Calu3 (cell line): ENCODE measurements at regions not wholly inside any gene's neighbourhood (a gene's known extent, or its start where the extent isn't known, plus 50 kb on each side); places are given as distances from the start of the nearest gene placed in this dataset.
"Not testable (repeated sequence)": the region's sequence is repeated elsewhere in the genome, so short reads cannot be mapped to it uniquely, and the experiment has no call there.

ENCODE experiments used
- BruUV-seq: library from RNA; stranded (reverse); fragments of 400-500 nt; replicated peaks from 2 replicates; lab custom pipeline; 2021; lab: Mats Ljungman, UMichigan
- CTCF ChIA-PET: fragments of 300-600 bp; sonication (Branson Sonifier 250); formaldehyde crosslinking; loops from one replicate; lab custom pipeline; 2022; ENCODE audit warnings: antibody characterized with exemption; lab: Charles Lee
- DNase-seq: peaks from one replicate; pipeline ENCODE4 v3.0.0; 2022
- H3K27ac Mint-ChIP-seq: one replicate; pipeline ENCODE4 v1.8.0; 2022; ENCODE audit warnings: mixed read lengths; ENCODE audit not compliant: unreplicated experiment
- H3K27me3 Mint-ChIP-seq: one replicate; pipeline ENCODE4 v1.8.0; 2022; ENCODE audit warnings: mixed read lengths; ENCODE audit not compliant: unreplicated experiment
- H3K36me3 Mint-ChIP-seq: one replicate; pipeline ENCODE4 v1.8.0; 2022; ENCODE audit warnings: mild to moderate bottlenecking, moderate library complexity, mixed read lengths; ENCODE audit not compliant: insufficient read depth, unreplicated experiment
- H3K4me1 Mint-ChIP-seq: one replicate; pipeline ENCODE4 v1.8.0; 2022; ENCODE audit warnings: mild to moderate bottlenecking, low read depth, mixed read lengths; ENCODE audit not compliant: unreplicated experiment
- H3K4me3 Mint-ChIP-seq: one replicate; pipeline ENCODE4 v1.8.0; 2022; ENCODE audit warnings: mild to moderate bottlenecking, low read depth, moderate library complexity, mixed read lengths; ENCODE audit not compliant: unreplicated experiment
- H3K9me3 Mint-ChIP-seq: one replicate; pipeline ENCODE4 v1.8.0; 2022; ENCODE audit warnings: low read depth, mixed read lengths; ENCODE audit not compliant: unreplicated experiment
- intact Hi-C: fragments of 100-400 bp; cut with micrococcal nuclease; formaldehyde crosslinking; loops from one replicate; pipeline ENCODE4 v1.10.0; 2022; ENCODE audit not compliant: unreplicated experiment
- TF ChIP-seq, protein P1 (sequence below): fragments of 200-600 bp; IDR thresholded peaks from one replicate; pipeline ENCODE4 v1.8.0; 2022; ENCODE audit warnings: antibody characterized with exemption; ENCODE audit not compliant: unreplicated experiment

DNA sequence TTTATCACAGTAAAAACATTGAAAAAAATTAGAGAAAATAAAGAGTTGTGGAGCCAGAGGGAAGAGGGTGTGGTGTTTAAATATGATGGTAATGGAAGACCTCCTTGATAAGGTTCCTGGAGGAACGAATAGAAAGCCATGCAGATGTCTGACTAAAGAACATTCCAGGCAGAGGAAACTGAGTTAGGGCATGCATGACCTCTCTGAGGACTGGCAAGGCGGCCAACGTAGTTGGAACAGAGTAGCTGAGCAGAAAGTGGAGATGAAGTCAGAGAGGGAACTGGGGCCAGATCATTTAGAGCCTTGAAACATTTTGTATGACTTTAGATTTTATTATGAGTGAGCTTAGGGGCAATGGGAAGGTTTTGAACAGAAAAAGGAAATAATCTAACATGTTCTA, 377.5 kb downstream of the HLX start:
- intact Hi-C loops, result no loop called here
- CTCF ChIA-PET, result no interaction called here
- BruUV-seq, result no TSS peak
- Mint-ChIP-seq H3K27ac (no peak overlapping the region), H3K9me3 (peaks cover 4% of the 10 kb centered on the region), H3K36me3 (no peaks in the 10 kb centered on the region), H3K27me3 (peaks cover 20% of the 10 kb centered on the region), H3K4me3 (no peak overlapping the region), H3K4me1 (no peaks in the 10 kb centered on the region)
- DNase-seq, result no peak
- TF ChIP-seq, protein P1, sequence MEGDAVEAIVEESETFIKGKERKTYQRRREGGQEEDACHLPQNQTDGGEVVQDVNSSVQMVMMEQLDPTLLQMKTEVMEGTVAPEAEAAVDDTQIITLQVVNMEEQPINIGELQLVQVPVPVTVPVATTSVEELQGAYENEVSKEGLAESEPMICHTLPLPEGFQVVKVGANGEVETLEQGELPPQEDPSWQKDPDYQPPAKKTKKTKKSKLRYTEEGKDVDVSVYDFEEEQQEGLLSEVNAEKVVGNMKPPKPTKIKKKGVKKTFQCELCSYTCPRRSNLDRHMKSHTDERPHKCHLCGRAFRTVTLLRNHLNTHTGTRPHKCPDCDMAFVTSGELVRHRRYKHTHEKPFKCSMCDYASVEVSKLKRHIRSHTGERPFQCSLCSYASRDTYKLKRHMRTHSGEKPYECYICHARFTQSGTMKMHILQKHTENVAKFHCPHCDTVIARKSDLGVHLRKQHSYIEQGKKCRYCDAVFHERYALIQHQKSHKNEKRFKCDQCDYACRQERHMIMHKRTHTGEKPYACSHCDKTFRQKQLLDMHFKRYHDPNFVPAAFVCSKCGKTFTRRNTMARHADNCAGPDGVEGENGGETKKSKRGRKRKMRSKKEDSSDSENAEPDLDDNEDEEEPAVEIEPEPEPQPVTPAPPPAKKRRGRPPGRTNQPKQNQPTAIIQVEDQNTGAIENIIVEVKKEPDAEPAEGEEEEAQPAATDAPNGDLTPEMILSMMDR, result no peak

DNA sequence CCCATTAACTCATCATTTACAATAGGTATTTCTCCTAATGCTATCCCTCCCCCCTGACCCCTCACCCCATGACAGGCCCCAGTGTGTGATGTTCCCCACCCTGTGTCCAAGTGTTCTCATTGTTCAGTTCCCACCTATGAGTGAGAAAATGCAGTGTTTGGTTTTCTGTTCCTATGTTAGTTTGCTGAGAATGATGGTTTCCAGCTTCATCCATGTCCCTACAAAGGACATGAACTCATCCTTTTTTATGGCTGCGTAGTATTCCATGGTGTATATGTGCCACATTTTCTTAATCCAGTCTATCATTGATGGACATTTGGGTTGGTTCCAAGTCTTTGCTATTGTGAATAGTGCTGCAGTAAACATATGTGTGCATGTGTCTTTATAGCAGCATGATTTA, 378.3 kb downstream of the HLX start:
- H3K4me1 Mint-ChIP-seq, H3K9me3 Mint-ChIP-seq, H3K4me3 Mint-ChIP-seq, BruUV-seq, intact Hi-C loops, H3K36me3 Mint-ChIP-seq, CTCF ChIA-PET, DNase-seq, H3K27ac Mint-ChIP-seq: not testable (repeated sequence)
- peaks cover 20% of the 10 kb centered on the region for H3K27me3 Mint-ChIP-seq

DNA sequence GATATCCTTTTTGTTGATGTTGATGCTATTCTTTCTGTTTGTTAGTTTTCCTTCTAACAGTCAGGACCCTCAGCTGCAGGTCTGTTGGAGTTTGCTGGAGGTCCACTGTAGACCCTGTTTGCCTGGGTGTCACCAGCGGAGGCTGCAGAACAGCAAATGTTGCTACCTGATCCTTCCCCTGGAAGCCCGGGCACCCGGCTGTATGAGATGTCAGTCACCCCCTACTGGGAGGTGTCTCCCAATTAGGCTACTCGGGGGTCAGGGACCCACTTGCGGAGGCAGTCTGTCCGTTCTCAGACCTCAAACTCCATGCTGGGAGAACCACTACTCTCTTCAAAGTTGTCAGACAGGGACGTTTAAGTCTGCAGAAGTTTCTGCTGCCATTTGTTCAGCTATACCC, 383.4 kb downstream of the HLX start:
- DNase-seq, H3K4me3 Mint-ChIP-seq, H3K36me3 Mint-ChIP-seq, H3K4me1 Mint-ChIP-seq, BruUV-seq, H3K27ac Mint-ChIP-seq, H3K9me3 Mint-ChIP-seq, intact Hi-C loops, CTCF ChIA-PET: not testable (repeated sequence)
- peaks cover 20% of the 10 kb centered on the region for H3K27me3 Mint-ChIP-seq

DNA sequence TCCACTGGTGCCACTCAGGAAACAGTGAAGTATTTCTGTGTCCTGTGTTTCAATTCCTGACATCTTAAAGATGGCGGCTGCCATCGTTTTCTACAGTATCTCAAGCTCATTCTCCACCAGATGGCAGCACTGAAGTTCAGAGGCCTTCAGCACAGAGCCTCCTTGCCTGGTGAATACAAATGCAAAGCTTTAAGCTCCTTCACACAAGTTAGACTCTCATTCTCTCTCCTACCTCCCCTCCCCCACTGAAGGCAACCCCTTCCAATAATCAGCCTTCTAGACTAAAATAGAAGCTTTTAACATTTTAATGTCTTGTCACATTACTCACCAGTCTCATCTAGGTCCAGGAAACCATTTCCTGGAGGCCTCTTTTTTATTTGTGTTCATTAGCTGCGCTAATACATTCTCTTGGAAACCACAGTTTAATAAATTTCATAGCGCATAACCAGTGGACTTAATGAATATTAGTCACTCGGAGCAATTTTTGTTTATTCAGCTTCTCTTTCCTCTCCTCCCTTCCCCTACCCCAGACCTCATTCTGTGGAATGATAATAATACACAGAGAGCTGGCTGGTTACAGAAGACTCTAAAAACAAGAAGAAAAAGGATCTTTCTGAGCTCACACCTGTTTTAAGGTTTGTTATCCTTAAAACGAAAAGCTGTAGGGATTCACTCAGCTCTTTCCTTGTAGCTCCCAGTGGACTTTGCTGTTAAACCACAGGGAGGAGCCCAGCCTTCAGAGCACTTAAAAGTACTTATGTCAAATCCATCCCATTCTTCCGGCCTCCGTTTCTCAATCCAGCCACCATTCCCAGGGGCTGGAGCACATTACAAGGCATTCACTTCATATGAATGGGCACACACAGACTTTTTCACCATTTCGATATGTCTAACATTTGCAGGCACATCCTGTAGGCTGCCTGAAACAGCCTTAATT, 384.9 kb downstream of the HLX start:
- Mint-ChIP-seq H3K4me1 (no peaks in the 10 kb centered on the region), H3K36me3 (no peaks in the 10 kb centered on the region), H3K4me3 (no peak overlapping the region), H3K27me3 (peaks cover 20% of the 10 kb centered on the region), H3K9me3 (peaks cover 6% of the 10 kb centered on the region), H3K27ac (no peak overlapping the region)
- BruUV-seq, result no TSS peak
- CTCF ChIA-PET, result interaction anchor here (1.1 to 1.2 kb wide), 2 partner anchors 168 to 171 kb away, joined by 6 to 15 read pairs; no protein-coding TSS in a partner anchor
- TF ChIP-seq, protein P1, result peak; percentile 37
- peak; percentile 37 for DNase-seq
- intact Hi-C loops, result loop anchor here (2.0 kb wide), 1 partner anchor 171 kb away; no protein-coding TSS in a partner anchor

DNA sequence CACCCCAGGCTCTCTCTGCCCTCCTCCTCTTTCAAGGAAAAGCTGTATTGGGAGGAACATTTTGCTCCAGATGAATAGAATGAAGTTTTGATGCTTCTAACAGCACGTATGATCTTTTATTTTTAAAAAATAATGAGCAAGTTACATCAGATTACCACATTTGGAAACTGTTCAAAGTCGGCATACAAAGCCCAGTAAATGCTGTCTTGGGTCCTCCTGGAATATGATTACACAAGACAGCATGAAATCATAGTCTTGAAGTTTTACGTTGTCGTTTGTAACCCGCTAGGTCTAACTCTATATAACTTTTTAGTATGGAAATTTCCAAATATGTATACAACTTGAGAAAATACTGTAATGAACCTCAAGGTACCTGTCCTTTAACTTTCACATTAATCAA, 385.6 kb downstream of the HLX start:
- no TSS peak for BruUV-seq
- DNase-seq, result no peak
- TF ChIP-seq, protein P1, result no peak
- intact Hi-C loops, result loop anchor here (2.0 kb wide), 1 partner anchor 170 kb away; no protein-coding TSS in a partner anchor
- no peaks in the 10 kb centered on the region for H3K36me3 Mint-ChIP-seq
- peaks cover 19% of the 10 kb centered on the region for H3K27me3 Mint-ChIP-seq
- H3K9me3 Mint-ChIP-seq, result peaks cover 6% of the 10 kb centered on the region
- no peak overlapping the region for H3K27ac Mint-ChIP-seq
- H3K4me1 Mint-ChIP-seq, result no peaks in the 10 kb centered on the region
- no peak overlapping the region for H3K4me3 Mint-ChIP-seq
- CTCF ChIA-PET, result no interaction called here
